ENCODE measurements at regions not wholly inside any gene's neighbourhood (a gene's known extent, or its start where the extent isn't known, plus 50 kb on each side); places are given as distances from the start of the nearest gene placed in this dataset.
A peak's percentile ranks its signal among the peaks of the same experiment; 100 is the strongest.

- Histone ChIP-seq H3K4me3 (no peak overlapping the region), H3K27me3 (no peaks in the 10 kb centered on the region), H3K36me3 (no peaks in the 10 kb centered on the region), H3K27ac (no peak overlapping the region), H3K4me1 (peaks cover 7% of the 10 kb centered on the region), H3K4me2 (no peak overlapping the region), H4K20me1 (no peaks in the 10 kb centered on the region), H3K9me3 (0 out of 2 replicates have a peak, but pooled peaks cover 7% of the 10 kb centered on the region), H3K9ac (no peak overlapping the region)
- TF ChIP-seq Cebpa-rat (IDR thresholded peaks at IDR 0.05): no peak
Observed at GRCh38 chr7:46897381-46897780, 684.5 kb downstream of the TNS3 start.

- no peak for TF ChIP-seq Cebpa-rat (IDR thresholded peaks at IDR 0.05)
- H3K4me3 ChIP-seq: no peak overlapping the region
- no peaks in the 10 kb centered on the region for H3K4me1 ChIP-seq
- no peaks in the 10 kb centered on the region for H3K27me3 ChIP-seq
- H3K4me2 ChIP-seq: no peak overlapping the region
- no peaks in the 10 kb centered on the region for H3K36me3 ChIP-seq
- peaks cover 9% of the 10 kb centered on the region for H3K9me3 ChIP-seq
- no peak overlapping the region for H3K9ac ChIP-seq
- H4K20me1 ChIP-seq: no peaks in the 10 kb centered on the region
- H3K27ac ChIP-seq: no peak overlapping the region
Observed at GRCh38 chr7:46886669-46887374, 695.1 kb downstream of the TNS3 start.

GRCh38 chr7:46885167-46885566 lies 696.7 kb downstream of the TNS3 start:
- no peak overlapping the region for H3K27ac ChIP-seq
- H3K9me3 ChIP-seq: peaks cover 5% of the 10 kb centered on the region; the same call in 1 of the 2 replicates
- TF ChIP-seq Cebpa-rat (IDR thresholded peaks at IDR 0.05): no peak
- no peak overlapping the region for H3K4me3 ChIP-seq
- H3K4me2 ChIP-seq: no peak overlapping the region
- H3K36me3 ChIP-seq: no peaks in the 10 kb centered on the region
- no peaks in the 10 kb centered on the region for H4K20me1 ChIP-seq
- H3K9ac ChIP-seq: no peak overlapping the region
- H3K27me3 ChIP-seq: no peaks in the 10 kb centered on the region
- H3K4me1 ChIP-seq: no peaks in the 10 kb centered on the region

GRCh38 chr7:46881507-46882127 lies 700.3 kb downstream of the TNS3 start:
- Histone ChIP-seq H3K27ac (no peak overlapping the region), H3K9me3 (no peaks in the 10 kb centered on the region), H3K4me1 (no peaks in the 10 kb centered on the region), H3K4me2 (no peak overlapping the region), H3K4me3 (no peak overlapping the region), H3K36me3 (no peaks in the 10 kb centered on the region), H3K9ac (no peak overlapping the region), H3K27me3 (no peaks in the 10 kb centered on the region), H4K20me1 (no peaks in the 10 kb centered on the region)
- TF ChIP-seq Cebpa-rat (IDR thresholded peaks at IDR 0.05): no peak

- no peaks in the 10 kb centered on the region for H3K4me1 ChIP-seq
- no peaks in the 10 kb centered on the region for H3K9me3 ChIP-seq
- no peaks in the 10 kb centered on the region for H4K20me1 ChIP-seq
- H3K4me2 ChIP-seq: no peak overlapping the region
- no peak for TF ChIP-seq Cebpa-rat (IDR thresholded peaks at IDR 0.05)
- no peaks in the 10 kb centered on the region for H3K27me3 ChIP-seq
- no peak overlapping the region for H3K4me3 ChIP-seq
- H3K9ac ChIP-seq: no peak overlapping the region
- no peaks in the 10 kb centered on the region for H3K36me3 ChIP-seq
- H3K27ac ChIP-seq: no peak overlapping the region
Observed at GRCh38 chr7:46880508-46881196, 701.3 kb downstream of the TNS3 start.

- Histone ChIP-seq H3K27ac (no peak overlapping the region), H4K20me1 (no peaks in the 10 kb centered on the region), H3K4me1 (no peaks in the 10 kb centered on the region), H3K4me3 (no peak overlapping the region), H3K4me2 (no peak overlapping the region), H3K27me3 (no peaks in the 10 kb centered on the region), H3K9ac (no peak overlapping the region), H3K9me3 (no peaks in the 10 kb centered on the region), H3K36me3 (no peaks in the 10 kb centered on the region)
- TF ChIP-seq Cebpa-rat (IDR thresholded peaks at IDR 0.05): no peak
Observed at GRCh38 chr7:46879783-46880182, 702.1 kb downstream of the TNS3 start.

- no peak overlapping the region for H3K9ac ChIP-seq
- H3K4me1 ChIP-seq: no peaks in the 10 kb centered on the region
- no peaks in the 10 kb centered on the region for H3K36me3 ChIP-seq
- H3K4me2 ChIP-seq: no peak overlapping the region
- no peaks in the 10 kb centered on the region for H3K27me3 ChIP-seq
- H3K4me3 ChIP-seq: no peak overlapping the region
- no peak overlapping the region for H3K27ac ChIP-seq
- no peak for TF ChIP-seq Cebpa-rat (IDR thresholded peaks at IDR 0.05)
- H4K20me1 ChIP-seq: no peaks in the 10 kb centered on the region
- no peaks in the 10 kb centered on the region for H3K9me3 ChIP-seq
Observed at GRCh38 chr7:46871516-46871915, 710.4 kb downstream of the TNS3 start.

- Histone ChIP-seq H3K36me3 (no peaks in the 10 kb centered on the region), H3K27me3 (no peaks in the 10 kb centered on the region), H3K27ac (no peak overlapping the region)
Observed at GRCh38 chr7:46864716-46865115, 717.2 kb downstream of the TNS3 start.

GRCh38 chr7:46859963-46860475 lies 721.9 kb downstream of the TNS3 start:
- no peak overlapping the region for H3K9ac ChIP-seq
- TF ChIP-seq Cebpa-rat (IDR thresholded peaks at IDR 0.05): no peak
- H3K27me3 ChIP-seq: no peaks in the 10 kb centered on the region
- H3K36me3 ChIP-seq: no peaks in the 10 kb centered on the region
- H4K20me1 ChIP-seq: no peaks in the 10 kb centered on the region
- H3K4me2 ChIP-seq: no peak overlapping the region
- H3K4me3 ChIP-seq: no peak overlapping the region
- H3K9me3 ChIP-seq: no peaks in the 10 kb centered on the region
- H3K4me1 ChIP-seq: peaks cover 8% of the 10 kb centered on the region
- H3K27ac ChIP-seq: no peak overlapping the region

More at GRCh38 chr7:46864716-46865115, 717.2 kb downstream of the TNS3 start:
- TF ChIP-seq Cebpa-rat (IDR thresholded peaks at IDR 0.05): no peak
- no peak overlapping the region for H3K9ac ChIP-seq
- H3K4me2 ChIP-seq: no peak overlapping the region
- H3K4me1 ChIP-seq: no peaks in the 10 kb centered on the region
- no peak overlapping the region for H3K4me3 ChIP-seq
- no peaks in the 10 kb centered on the region for H3K9me3 ChIP-seq
- no peaks in the 10 kb centered on the region for H4K20me1 ChIP-seq

GRCh38 chr7:46855851-46856250 lies 726.1 kb downstream of the TNS3 start:
- no peak for TF ChIP-seq Cebpa-rat (IDR thresholded peaks at IDR 0.05)
- H3K9me3 ChIP-seq: no peaks in the 10 kb centered on the region
- H3K9ac ChIP-seq: no peak overlapping the region
- no peaks in the 10 kb centered on the region for H4K20me1 ChIP-seq
- H3K27me3 ChIP-seq: no peaks in the 10 kb centered on the region
- H3K4me3 ChIP-seq: no peak overlapping the region
- H3K36me3 ChIP-seq: no peaks in the 10 kb centered on the region
- peak overlapping the region; percentile 13; the same call in 1 of the 2 replicates for H3K4me2 ChIP-seq
- peaks cover 8% of the 10 kb centered on the region for H3K4me1 ChIP-seq
- H3K27ac ChIP-seq: no peak overlapping the region
